ENCODE measurements at regions not wholly inside any gene's neighbourhood (a gene's known extent, or its start where the extent isn't known, plus 50 kb on each side); places are given as distances from the start of the nearest gene placed in this dataset.

DNA sequence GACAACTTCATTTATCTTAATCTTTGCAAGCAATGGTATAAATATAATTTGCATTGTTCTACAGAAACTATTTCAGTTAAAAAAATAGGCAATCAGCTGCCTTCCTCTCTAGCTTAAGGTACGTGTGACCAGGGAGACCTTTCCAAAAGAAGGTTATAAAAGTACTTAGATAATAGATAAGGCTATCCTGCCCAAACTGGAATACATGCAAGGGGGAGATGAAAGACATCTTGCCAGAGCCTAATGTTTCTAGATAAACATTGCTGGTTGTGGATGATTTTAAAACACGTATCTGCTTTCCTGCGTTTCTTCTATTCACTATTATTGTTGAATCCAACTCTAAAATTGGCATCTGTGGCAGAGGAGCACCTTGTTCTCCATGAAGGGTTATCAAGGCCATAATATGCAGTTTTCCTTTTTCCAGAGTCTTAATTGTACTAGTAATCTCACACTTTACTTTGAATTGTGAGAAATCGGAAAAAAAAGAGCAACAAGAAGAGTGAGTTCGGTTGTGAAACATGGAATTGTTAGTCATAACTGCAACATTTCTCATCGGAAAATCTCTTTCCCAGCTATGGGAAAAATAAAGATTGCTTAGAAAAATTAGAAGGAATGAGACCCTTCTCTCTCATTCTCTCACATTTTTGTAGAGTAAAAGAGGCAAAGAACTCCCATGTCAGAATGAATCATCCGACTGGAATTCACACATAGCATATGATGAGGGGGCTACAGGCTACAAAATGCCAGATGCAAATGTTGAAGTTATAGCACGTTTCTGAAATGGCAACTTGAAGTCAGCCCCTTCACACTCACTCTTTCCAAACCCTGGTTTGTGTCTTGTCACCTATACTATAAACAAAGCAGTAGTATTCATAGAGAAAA lies 936.1 kb upstream of the NR2F2 start:
- Histone ChIP-seq H3K9ac (ENCODE audit: low read length) (no peak overlapping the region), H4K5ac (ENCODE audit: low read length) (no peak overlapping the region), H3K23ac (ENCODE audit: low read length) (no peak overlapping the region), H3K4me1 (ENCODE audit: control insufficient read depth, low read depth, low read length) (peaks cover 2% of the 10 kb centered on the region), H3K27ac (ENCODE audit: low read depth, low read length) (no peak overlapping the region), H3K4me2 (ENCODE audit: low read length) (no peak overlapping the region), H3K4me3 (ENCODE audit: low read length) (no peak overlapping the region), H3K18ac (ENCODE audit: low read length) (no peak overlapping the region), H3K36me3 (ENCODE audit: control insufficient read depth, insufficient read depth, low read length) (no peaks in the 10 kb centered on the region), H3K79me2 (ENCODE audit: control insufficient read depth, insufficient read depth, low read length) (no peaks in the 10 kb centered on the region), H2AK5ac (ENCODE audit: low read length) (no peak overlapping the region), H3K4ac (ENCODE audit: low read depth, low read length) (no peak overlapping the region), H2BK120ac (ENCODE audit: low read depth, low read length) (no peak overlapping the region), H2BK15ac (replicated peaks; ENCODE audit: low read depth) (no peak overlapping the region), H3K27me3 (ENCODE audit: insufficient read depth, low read length, poor library complexity) (no peaks in the 10 kb centered on the region), H3K56ac (ENCODE audit: low read length) (no peak overlapping the region), H3K79me1 (ENCODE audit: low read length) (no peaks in the 10 kb centered on the region), H2BK5ac (ENCODE audit: low read length) (no peak overlapping the region), H4K8ac (ENCODE audit: low read depth, low read length) (no peak overlapping the region)
- peak; percentile 83 for DNase-seq
- no CpG with 5 or more reads among the region's 8 CpGs for WGBS (ENCODE audit: extremely low coverage, insufficient coverage, low lambda C conversion rate)

DNA sequence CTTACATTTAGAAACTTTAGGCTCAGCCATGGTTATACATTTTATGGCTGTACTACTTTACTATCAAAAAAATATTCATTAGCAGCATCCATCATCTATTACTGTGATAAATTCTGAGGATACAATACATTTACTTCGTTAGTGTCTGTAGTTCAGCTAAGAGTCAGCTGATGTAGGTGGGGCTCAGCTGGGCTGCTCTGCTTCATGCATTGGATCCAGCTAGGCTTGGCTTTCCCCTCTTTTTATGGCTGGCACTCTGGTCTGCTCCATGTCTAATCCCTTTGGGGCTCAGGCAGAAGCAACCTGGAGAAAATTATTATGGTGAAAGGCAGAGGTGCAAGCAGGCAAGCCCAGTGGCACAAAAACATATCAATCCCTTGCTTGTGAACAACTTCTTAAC lies 930.1 kb upstream of the NR2F2 start:
- Histone ChIP-seq H3K56ac (ENCODE audit: low read length) (no peak overlapping the region), H3K9ac (ENCODE audit: low read length) (no peak overlapping the region), H3K4me3 (ENCODE audit: low read length) (no peak overlapping the region), H2AK5ac (ENCODE audit: low read length) (no peak overlapping the region), H3K79me1 (ENCODE audit: low read length) (no peaks in the 10 kb centered on the region), H3K23ac (ENCODE audit: low read length) (no peak overlapping the region), H3K4me2 (ENCODE audit: low read length) (no peak overlapping the region), H3K18ac (ENCODE audit: low read length) (no peak overlapping the region), H3K36me3 (ENCODE audit: control insufficient read depth, insufficient read depth, low read length) (no peaks in the 10 kb centered on the region), H2BK5ac (ENCODE audit: low read length) (no peak overlapping the region), H3K27ac (ENCODE audit: low read depth, low read length) (no peak overlapping the region), H3K27me3 (ENCODE audit: insufficient read depth, low read length, poor library complexity) (no peaks in the 10 kb centered on the region), H4K8ac (ENCODE audit: low read depth, low read length) (no peak overlapping the region), H4K5ac (ENCODE audit: low read length) (no peak overlapping the region), H3K79me2 (ENCODE audit: control insufficient read depth, insufficient read depth, low read length) (no peaks in the 10 kb centered on the region), H2BK120ac (ENCODE audit: low read depth, low read length) (no peak overlapping the region), H3K4me1 (ENCODE audit: control insufficient read depth, low read depth, low read length) (no peaks in the 10 kb centered on the region), H3K4ac (ENCODE audit: low read depth, low read length) (no peak overlapping the region), H2BK15ac (replicated peaks; ENCODE audit: low read depth) (no peak overlapping the region)
- DNase-seq: no peak
- no CpG with 5 or more reads among the region's 1 CpG for WGBS (ENCODE audit: extremely low coverage, insufficient coverage, low lambda C conversion rate)

DNA sequence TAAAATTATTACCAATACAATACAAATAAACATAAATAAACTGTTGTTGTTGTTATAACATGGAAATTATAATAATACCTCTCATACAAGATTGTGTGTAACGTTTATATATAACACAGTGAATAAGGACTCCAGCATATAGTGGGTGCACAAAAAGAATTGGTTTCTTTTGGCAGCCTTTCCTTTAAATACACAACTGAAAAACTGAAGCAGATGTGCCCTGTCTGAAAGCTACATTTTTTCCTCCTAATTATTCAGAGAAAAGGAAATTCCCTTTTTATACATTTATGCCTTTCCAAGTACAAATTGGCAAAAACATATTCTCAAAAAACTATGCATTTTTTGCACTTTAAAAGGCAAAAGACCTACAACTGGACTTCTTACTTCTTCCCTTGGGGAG lies 928.9 kb upstream of the NR2F2 start:
- no peak overlapping the region for H3K27ac ChIP-seq (ENCODE audit: low read depth, low read length)
- H3K18ac ChIP-seq (ENCODE audit: low read length): no peak overlapping the region
- H3K27me3 ChIP-seq (ENCODE audit: insufficient read depth, low read length, poor library complexity): no peaks in the 10 kb centered on the region
- no peak overlapping the region for H4K5ac ChIP-seq (ENCODE audit: low read length)
- no peak overlapping the region for H3K4ac ChIP-seq (ENCODE audit: low read depth, low read length)
- H3K36me3 ChIP-seq (ENCODE audit: control insufficient read depth, insufficient read depth, low read length): no peaks in the 10 kb centered on the region
- H3K4me2 ChIP-seq (ENCODE audit: low read length): no peak overlapping the region
- no peak overlapping the region for H4K8ac ChIP-seq (ENCODE audit: low read depth, low read length)
- DNase-seq: no peak
- H3K79me2 ChIP-seq (ENCODE audit: control insufficient read depth, insufficient read depth, low read length): no peaks in the 10 kb centered on the region
- H2BK120ac ChIP-seq (ENCODE audit: low read depth, low read length): no peak overlapping the region
- H3K23ac ChIP-seq (ENCODE audit: low read length): no peak overlapping the region
- H3K4me3 ChIP-seq (ENCODE audit: low read length): no peak overlapping the region
- H2BK15ac ChIP-seq (replicated peaks; ENCODE audit: low read depth): no peak overlapping the region
- H3K9ac ChIP-seq (ENCODE audit: low read length): no peak overlapping the region
- no peaks in the 10 kb centered on the region for H3K79me1 ChIP-seq (ENCODE audit: low read length)
- no peaks in the 10 kb centered on the region for H3K4me1 ChIP-seq (ENCODE audit: control insufficient read depth, low read depth, low read length)
- whole genome bisulfite sequencing (ENCODE audit: extremely low coverage, insufficient coverage, low lambda C conversion rate): no CpG with 5 or more reads among the region's 1 CpG
- H2BK5ac ChIP-seq (ENCODE audit: low read length): no peak overlapping the region
- no peak overlapping the region for H3K56ac ChIP-seq (ENCODE audit: low read length)
- H2AK5ac ChIP-seq (ENCODE audit: low read length): no peak overlapping the region

DNA sequence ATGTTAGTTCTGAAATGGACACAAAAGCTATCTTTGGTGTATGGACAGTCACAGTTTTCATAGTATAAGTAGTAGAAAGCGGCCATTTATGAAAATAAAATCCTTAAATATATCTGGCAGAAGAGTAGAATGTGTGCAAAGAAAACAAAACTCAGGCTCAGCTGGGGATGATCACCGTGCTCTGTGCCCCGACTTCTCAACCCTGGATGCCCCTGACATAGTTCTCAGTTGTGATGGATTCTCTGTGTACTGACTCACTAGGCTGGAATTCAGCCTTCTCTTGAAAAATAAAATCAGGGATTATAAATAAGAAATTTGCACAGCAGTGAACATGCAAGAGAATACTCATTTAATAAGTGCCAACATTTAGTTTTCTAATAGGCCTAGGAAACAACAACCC lies 925.1 kb upstream of the NR2F2 start:
- Histone ChIP-seq H3K56ac (ENCODE audit: low read length) (no peak overlapping the region), H3K79me1 (ENCODE audit: low read length) (no peaks in the 10 kb centered on the region), H3K27ac (ENCODE audit: low read depth, low read length) (no peak overlapping the region), H3K4me3 (ENCODE audit: low read length) (no peak overlapping the region), H4K5ac (ENCODE audit: low read length) (no peak overlapping the region), H3K23ac (ENCODE audit: low read length) (no peak overlapping the region), H3K79me2 (ENCODE audit: control insufficient read depth, insufficient read depth, low read length) (no peaks in the 10 kb centered on the region), H3K4me1 (ENCODE audit: control insufficient read depth, low read depth, low read length) (no peaks in the 10 kb centered on the region), H3K4ac (ENCODE audit: low read depth, low read length) (no peak overlapping the region), H2AK5ac (ENCODE audit: low read length) (no peak overlapping the region), H3K4me2 (ENCODE audit: low read length) (no peak overlapping the region), H2BK15ac (replicated peaks; ENCODE audit: low read depth) (no peak overlapping the region), H3K36me3 (ENCODE audit: control insufficient read depth, insufficient read depth, low read length) (no peaks in the 10 kb centered on the region), H3K18ac (ENCODE audit: low read length) (no peak overlapping the region), H2BK120ac (ENCODE audit: low read depth, low read length) (no peak overlapping the region), H4K8ac (ENCODE audit: low read depth, low read length) (no peak overlapping the region), H3K9ac (ENCODE audit: low read length) (no peak overlapping the region), H3K27me3 (ENCODE audit: insufficient read depth, low read length, poor library complexity) (no peaks in the 10 kb centered on the region), H2BK5ac (ENCODE audit: low read length) (no peak overlapping the region)
- WGBS (ENCODE audit: extremely low coverage, insufficient coverage, low lambda C conversion rate): no CpG with 5 or more reads among the region's 3 CpGs
- no peak for DNase-seq

DNA sequence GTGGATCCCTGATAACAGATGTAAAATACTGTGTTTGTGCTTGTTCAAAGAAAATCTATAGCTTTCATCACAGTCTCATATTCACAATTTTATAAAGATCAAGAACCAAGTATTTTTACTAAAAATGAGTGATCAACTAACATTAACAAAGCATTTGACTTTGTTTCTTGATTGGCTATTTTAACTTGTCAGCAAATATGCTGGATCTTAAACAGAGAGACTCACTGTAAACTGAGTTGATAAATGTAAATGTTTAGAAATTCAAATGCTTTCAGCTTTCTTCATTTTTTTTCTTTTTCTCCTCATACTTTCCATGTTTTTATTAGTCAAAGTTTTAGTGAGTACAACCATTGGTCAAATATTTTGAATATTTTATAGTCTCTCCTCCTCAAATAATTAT lies 923.0 kb upstream of the NR2F2 start:
- Histone ChIP-seq H3K4me3 (ENCODE audit: low read length) (no peak overlapping the region), H3K9ac (ENCODE audit: low read length) (no peak overlapping the region), H2BK5ac (ENCODE audit: low read length) (no peak overlapping the region), H3K18ac (ENCODE audit: low read length) (no peak overlapping the region), H3K27me3 (ENCODE audit: insufficient read depth, low read length, poor library complexity) (no peaks in the 10 kb centered on the region), H4K8ac (ENCODE audit: low read depth, low read length) (no peak overlapping the region), H3K36me3 (ENCODE audit: control insufficient read depth, insufficient read depth, low read length) (no peaks in the 10 kb centered on the region), H3K79me1 (ENCODE audit: low read length) (no peaks in the 10 kb centered on the region), H3K56ac (ENCODE audit: low read length) (no peak overlapping the region), H3K4me2 (ENCODE audit: low read length) (no peak overlapping the region), H2BK15ac (replicated peaks; ENCODE audit: low read depth) (no peak overlapping the region), H4K5ac (ENCODE audit: low read length) (no peak overlapping the region), H2AK5ac (ENCODE audit: low read length) (no peak overlapping the region), H3K27ac (ENCODE audit: low read depth, low read length) (no peak overlapping the region), H3K79me2 (ENCODE audit: control insufficient read depth, insufficient read depth, low read length) (no peaks in the 10 kb centered on the region), H2BK120ac (ENCODE audit: low read depth, low read length) (no peak overlapping the region), H3K23ac (ENCODE audit: low read length) (no peak overlapping the region), H3K4me1 (ENCODE audit: control insufficient read depth, low read depth, low read length) (no peaks in the 10 kb centered on the region), H3K4ac (ENCODE audit: low read depth, low read length) (no peak overlapping the region)
- no peak for DNase-seq

DNA sequence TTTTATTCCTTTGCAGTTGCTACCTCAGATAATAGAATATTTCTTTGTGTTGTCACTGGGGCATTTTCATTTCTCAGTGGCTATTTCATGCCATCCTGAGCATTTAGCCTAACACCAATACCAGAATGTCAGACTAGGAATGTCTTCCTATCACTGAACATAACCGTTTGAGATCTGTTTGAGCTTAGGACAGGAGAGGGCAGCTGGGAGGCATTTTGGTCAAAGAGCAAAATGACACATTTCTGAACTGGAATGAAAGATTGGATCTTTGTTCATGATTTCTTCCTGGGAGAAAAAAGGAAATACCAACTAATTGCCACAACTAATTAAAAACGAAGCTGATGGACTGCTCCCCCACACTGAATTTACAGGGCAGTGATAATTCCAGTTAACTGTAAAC lies 921.3 kb upstream of the NR2F2 start:
- Histone ChIP-seq H3K79me2 (ENCODE audit: control insufficient read depth, insufficient read depth, low read length) (no peaks in the 10 kb centered on the region), H3K23ac (ENCODE audit: low read length) (no peak overlapping the region), H3K9ac (ENCODE audit: low read length) (no peak overlapping the region), H2BK5ac (ENCODE audit: low read length) (no peak overlapping the region), H3K4me3 (ENCODE audit: low read length) (no peak overlapping the region), H3K56ac (ENCODE audit: low read length) (no peak overlapping the region), H3K4ac (ENCODE audit: low read depth, low read length) (no peak overlapping the region), H2BK120ac (ENCODE audit: low read depth, low read length) (no peak overlapping the region), H4K5ac (ENCODE audit: low read length) (no peak overlapping the region), H3K4me2 (ENCODE audit: low read length) (no peak overlapping the region), H3K27me3 (ENCODE audit: insufficient read depth, low read length, poor library complexity) (no peaks in the 10 kb centered on the region), H3K36me3 (ENCODE audit: control insufficient read depth, insufficient read depth, low read length) (no peaks in the 10 kb centered on the region), H3K18ac (ENCODE audit: low read length) (no peak overlapping the region), H3K27ac (ENCODE audit: low read depth, low read length) (no peak overlapping the region), H2BK15ac (replicated peaks; ENCODE audit: low read depth) (no peak overlapping the region), H3K4me1 (ENCODE audit: control insufficient read depth, low read depth, low read length) (no peaks in the 10 kb centered on the region), H4K8ac (ENCODE audit: low read depth, low read length) (no peak overlapping the region), H3K79me1 (ENCODE audit: low read length) (no peaks in the 10 kb centered on the region), H2AK5ac (ENCODE audit: low read length) (no peak overlapping the region)
- no CpG with 5 or more reads among the region's 2 CpGs for WGBS (ENCODE audit: extremely low coverage, insufficient coverage, low lambda C conversion rate)
- DNase-seq: no peak
